SK-N-MC (cell line): ENCODE measurements at regions not wholly inside any gene's neighbourhood (a gene's known extent, or its start where the extent isn't known, plus 50 kb on each side); places are given as distances from the start of the nearest gene placed in this dataset.

Source experiments
- DNase-seq: peaks from one replicate; pipeline ENCODE4 v3.0.0-alpha.2; 2011; ENCODE audit warnings: low read depth, low spot score
- H3K27ac ChIP-seq: fragments of 200-600 bp; sonication (generic); 2 replicates; pipeline ENCODE4 v1.5.1; 2016; ENCODE audit warnings: mixed run types
- H3K36me3 ChIP-seq: fragments of 200-600 bp; sonication (generic); 2 replicates; pipeline ENCODE4 v1.6.1; 2017; ENCODE audit warnings: antibody characterized with exemption, low read length, mixed read lengths; ENCODE audit not compliant: insufficient read depth
- H3K4me3 ChIP-seq: fragments of 200-600 bp; sonication (generic); 2 replicates; pipeline ENCODE4 v1.5.1; 2016
- H3K9ac ChIP-seq: fragments of 200-600 bp; sonication (generic); 2 replicates; pipeline ENCODE4 v1.8.0; 2017; ENCODE audit warnings: mixed run types, mixed read lengths; ENCODE audit not compliant: insufficient read length
- H3K9me3 ChIP-seq: fragments of 200-600 bp; sonication (generic); 2 replicates; pipeline ENCODE4 v1.6.1; 2017; ENCODE audit warnings: low read depth, mild to moderate bottlenecking, antibody characterized with exemption, low read length, moderate library complexity, mixed read lengths
- EZH2 ChIP-seq: fragments of 200-600 bp; sonication (generic); IDR thresholded peaks from one replicate; pipeline ENCODE4 v1.6.1; 2017; ENCODE audit warnings: antibody characterized with exemption
- FOXP2 ChIP-seq: optimal IDR thresholded peaks from 2 replicates; pipeline ENCODE3; 2011; ENCODE audit warnings: mild to moderate bottlenecking, moderate library complexity; ENCODE audit not compliant: insufficient read depth; ENCODE audit errors: extremely low read length, control extremely low read depth
- POLR2AphosphoS5 ChIP-seq: IDR thresholded peaks from 2 replicates; pipeline ENCODE4 v1.6.1; 2012; ENCODE audit warnings: mild to moderate bottlenecking, low read depth, low read length, borderline replicate concordance

- Histone ChIP-seq H3K4me3 (no peak overlapping the region), H3K9me3 (no peaks in the 10 kb centered on the region), H3K9ac (no peak overlapping the region), H3K36me3 (no peaks in the 10 kb centered on the region), H3K27ac (no peak overlapping the region)
- TF ChIP-seq POLR2AphosphoS5 = no peak
- TF ChIP-seq FOXP2 = no peak
- TF ChIP-seq EZH2 = no peak
- no peak for DNase-seq
Measured at GRCh38 chr5:91229031-91229727, 153.9 kb downstream of the ARRDC3 start.

- Histone ChIP-seq H3K9me3 (no peaks in the 10 kb centered on the region), H3K27ac (no peak overlapping the region), H3K4me3 (no peak overlapping the region), H3K36me3 (no peaks in the 10 kb centered on the region), H3K9ac (no peak overlapping the region)
- TF ChIP-seq EZH2 = no peak
- no peak for TF ChIP-seq FOXP2
- no peak for TF ChIP-seq POLR2AphosphoS5
- DNase-seq = no peak
Measured at GRCh38 chr5:91228188-91228587, 154.9 kb downstream of the ARRDC3 start.

- no peak for TF ChIP-seq FOXP2
- TF ChIP-seq EZH2 = no peak
- TF ChIP-seq POLR2AphosphoS5 = no peak
- no peak overlapping the region for H3K27ac ChIP-seq
- no peak for DNase-seq
- no peak overlapping the region for H3K4me3 ChIP-seq
- no peak overlapping the region for H3K9ac ChIP-seq
- H3K9me3 ChIP-seq = no peaks in the 10 kb centered on the region
- H3K36me3 ChIP-seq = no peaks in the 10 kb centered on the region
Measured at GRCh38 chr5:91225848-91226686, 157.1 kb downstream of the ARRDC3 start.

GRCh38 chr5:91224969-91225368 is 158.1 kb downstream of the ARRDC3 start:
- Histone ChIP-seq H3K9me3 (no peaks in the 10 kb centered on the region), H3K9ac (no peak overlapping the region), H3K4me3 (no peak overlapping the region), H3K27ac (no peak overlapping the region), H3K36me3 (no peaks in the 10 kb centered on the region)
- TF ChIP-seq POLR2AphosphoS5 = no peak
- TF ChIP-seq EZH2 = no peak
- no peak for TF ChIP-seq FOXP2
- DNase-seq = no peak

DNA sequence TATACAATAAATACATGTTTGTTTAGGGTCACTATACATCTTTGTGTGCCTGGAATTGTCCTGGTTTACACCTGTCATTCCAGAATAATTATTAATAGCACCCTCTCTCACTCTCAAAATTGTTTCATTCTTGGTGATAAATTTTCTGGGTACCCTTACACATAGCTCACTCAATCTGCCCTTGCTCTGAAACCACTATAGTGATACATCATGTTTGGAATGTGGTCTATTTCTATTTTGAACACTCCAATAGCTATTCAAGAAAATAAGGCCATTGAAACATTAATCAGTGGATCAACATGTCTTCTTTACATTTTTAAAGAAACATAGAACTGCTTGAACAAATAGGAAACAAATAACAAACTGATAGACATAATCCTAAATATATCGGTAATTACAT is 158.7 kb downstream of the ARRDC3 start:
- H3K9ac ChIP-seq = no peak overlapping the region
- no peak for DNase-seq

GRCh38 chr5:91223886-91224285 is 159.2 kb downstream of the ARRDC3 start:
- H3K36me3 ChIP-seq = no peaks in the 10 kb centered on the region
- no peak overlapping the region for H3K4me3 ChIP-seq
- H3K9me3 ChIP-seq = no peaks in the 10 kb centered on the region
- no peak overlapping the region for H3K27ac ChIP-seq
- no peak for TF ChIP-seq EZH2
- no peak for TF ChIP-seq FOXP2
- no peak for TF ChIP-seq POLR2AphosphoS5
- DNase-seq = no peak
- H3K9ac ChIP-seq = no peak overlapping the region

More for the DNA sequence above, 158.7 kb downstream of the ARRDC3 start:
- no peak overlapping the region for H3K4me3 ChIP-seq
- H3K36me3 ChIP-seq = no peaks in the 10 kb centered on the region
- no peaks in the 10 kb centered on the region for H3K9me3 ChIP-seq
- H3K27ac ChIP-seq = no peak overlapping the region
- TF ChIP-seq POLR2AphosphoS5 = no peak
- no peak for TF ChIP-seq EZH2
- no peak for TF ChIP-seq FOXP2

DNA sequence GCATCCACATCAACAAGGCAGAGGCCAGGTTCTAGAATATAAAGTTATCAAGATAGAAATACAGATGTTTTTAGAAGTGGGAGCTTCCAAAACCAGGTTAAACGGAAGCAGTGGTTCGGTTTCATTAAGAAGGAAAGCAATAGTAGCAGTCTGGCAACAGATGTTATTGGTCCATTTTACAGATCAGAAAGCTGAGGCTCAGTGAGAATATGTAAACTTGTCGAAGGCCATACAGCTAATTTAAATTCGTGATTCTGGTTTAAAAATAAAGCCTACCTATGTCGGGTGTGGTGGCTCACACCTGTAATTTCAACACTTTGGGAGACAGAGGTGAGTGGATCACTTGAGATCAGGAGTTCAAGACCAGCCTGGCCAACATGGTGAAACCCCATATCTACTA is 160.6 kb downstream of the ARRDC3 start:
- no peak overlapping the region for H3K4me3 ChIP-seq
- no peaks in the 10 kb centered on the region for H3K9me3 ChIP-seq
- DNase-seq = no peak
- no peak overlapping the region for H3K9ac ChIP-seq
- no peaks in the 10 kb centered on the region for H3K36me3 ChIP-seq
- no peak overlapping the region for H3K27ac ChIP-seq
- TF ChIP-seq EZH2 (no peak), FOXP2 (no peak), POLR2AphosphoS5 (no peak)

- TF ChIP-seq EZH2 (no peak), POLR2AphosphoS5 (no peak), FOXP2 (no peak)
- no peak overlapping the region for H3K27ac ChIP-seq
- DNase-seq = no peak
- no peak overlapping the region for H3K4me3 ChIP-seq
- no peaks in the 10 kb centered on the region for H3K36me3 ChIP-seq
- no peaks in the 10 kb centered on the region for H3K9me3 ChIP-seq
- H3K9ac ChIP-seq = no peak overlapping the region
Measured at GRCh38 chr5:91221917-91222316, 161.2 kb downstream of the ARRDC3 start.

DNA sequence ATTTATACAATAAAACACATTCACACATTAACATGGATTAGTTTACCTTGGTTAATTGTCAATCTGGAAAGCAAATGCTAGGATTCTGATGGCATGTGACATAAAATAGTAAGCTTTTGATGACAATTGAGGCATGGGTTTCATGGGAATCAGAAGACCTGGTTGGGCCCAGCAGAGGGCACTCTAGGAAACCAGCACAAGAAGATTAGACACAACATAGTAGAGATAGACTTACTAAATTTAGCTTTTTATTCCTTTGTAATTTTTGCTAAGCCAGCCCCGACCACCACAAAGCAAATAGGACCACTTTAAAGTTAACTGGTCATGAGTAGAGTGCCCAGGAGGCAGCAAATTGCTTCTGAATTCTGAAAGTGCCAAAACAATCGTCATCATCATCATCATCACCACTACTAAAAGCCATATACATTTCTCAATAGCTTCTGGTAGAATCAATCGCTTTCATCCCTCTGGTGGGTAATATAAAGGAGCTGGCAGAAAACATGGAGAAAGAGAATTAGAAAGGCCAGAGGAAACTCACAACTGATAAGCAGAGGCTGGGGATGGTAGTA is 163.2 kb downstream of the ARRDC3 start:
- Histone ChIP-seq H3K36me3 (no peaks in the 10 kb centered on the region), H3K9me3 (no peaks in the 10 kb centered on the region), H3K27ac (no peak overlapping the region), H3K9ac (no peak overlapping the region), H3K4me3 (no peak overlapping the region)
- no peak for DNase-seq
- TF ChIP-seq POLR2AphosphoS5 = no peak
